ENCODE measurements at regions not wholly inside any gene's neighbourhood (a gene's known extent, or its start where the extent isn't known, plus 50 kb on each side); places are given as distances from the start of the nearest gene placed in this dataset.

- Histone ChIP-seq H3K4me1 (ENCODE audit: control insufficient read depth, insufficient read depth, low read length) (no peaks in the 10 kb centered on the region), H3K27me3 (ENCODE audit: control insufficient read depth, insufficient read depth, low read length) (no peaks in the 10 kb centered on the region), H3K4me3 (ENCODE audit: low read length) (no peak overlapping the region), H3K36me3 (ENCODE audit: control insufficient read depth, insufficient read depth, low read length) (no peaks in the 10 kb centered on the region), H3K27ac (ENCODE audit: low read length) (no peak overlapping the region), H3K9me3 (ENCODE audit: control insufficient read depth, insufficient read depth, low read length) (no peaks in the 10 kb centered on the region)
- no peak for DNase-seq (ENCODE audit: low read depth, low spot score)
- no CpG with 5 or more reads among the region's 2 CpGs for WGBS (ENCODE audit: insufficient coverage, insufficient read length)
Measured at GRCh38 chr3:59163953-59164352, 114.1 kb upstream of the CFAP20DC start.

GRCh38 chr3:59161048-59161447 is 111.2 kb upstream of the CFAP20DC start:
- no peaks in the 10 kb centered on the region for H3K4me1 ChIP-seq (ENCODE audit: control insufficient read depth, insufficient read depth, low read length)
- H3K36me3 ChIP-seq (ENCODE audit: control insufficient read depth, insufficient read depth, low read length): no peaks in the 10 kb centered on the region
- H3K4me3 ChIP-seq (ENCODE audit: low read length): no peak overlapping the region
- no peak for DNase-seq (ENCODE audit: low read depth, low spot score)
- H3K27me3 ChIP-seq (ENCODE audit: control insufficient read depth, insufficient read depth, low read length): no peaks in the 10 kb centered on the region
- no peaks in the 10 kb centered on the region for H3K9me3 ChIP-seq (ENCODE audit: control insufficient read depth, insufficient read depth, low read length)
- WGBS (ENCODE audit: insufficient coverage, insufficient read length): no CpG with 5 or more reads among the region's 7 CpGs
- H3K27ac ChIP-seq (ENCODE audit: low read length): no peak overlapping the region

DNA sequence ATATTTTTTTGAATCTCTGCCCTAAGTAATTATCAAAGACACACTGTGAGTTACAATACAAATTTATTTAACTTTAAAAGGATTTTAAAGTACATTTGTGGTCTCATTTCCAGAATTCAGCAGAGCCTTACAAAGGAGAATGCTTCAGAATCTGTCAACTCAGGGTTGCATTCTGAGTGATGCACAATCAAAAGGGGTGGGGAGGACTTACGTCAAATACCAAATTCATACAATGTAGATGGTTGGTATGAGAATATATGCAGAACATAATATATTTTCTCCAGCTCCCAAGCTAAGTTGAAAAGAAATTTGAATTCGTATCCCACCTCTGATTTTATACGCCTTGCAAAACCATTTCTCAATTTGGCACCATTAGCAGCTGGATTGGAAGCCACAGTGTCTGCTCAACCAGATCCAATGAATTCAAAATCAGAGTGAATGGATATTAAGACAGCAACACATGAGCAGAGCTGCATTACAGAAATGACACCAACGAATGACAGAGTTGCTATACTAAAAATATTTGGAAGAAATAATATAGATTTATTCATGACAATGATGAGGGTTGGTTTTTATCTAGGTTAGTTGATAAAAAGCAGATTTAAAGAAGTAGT is 110.4 kb upstream of the CFAP20DC start:
- Histone ChIP-seq H3K9me3 (ENCODE audit: control insufficient read depth, insufficient read depth, low read length) (no peaks in the 10 kb centered on the region), H3K36me3 (ENCODE audit: control insufficient read depth, insufficient read depth, low read length) (no peaks in the 10 kb centered on the region), H3K27ac (ENCODE audit: low read length) (no peak overlapping the region), H3K4me1 (ENCODE audit: control insufficient read depth, insufficient read depth, low read length) (no peaks in the 10 kb centered on the region), H3K4me3 (ENCODE audit: low read length) (no peak overlapping the region), H3K27me3 (ENCODE audit: control insufficient read depth, insufficient read depth, low read length) (no peaks in the 10 kb centered on the region)
- DNase-seq (ENCODE audit: low read depth, low spot score): no peak
- no CpG with 5 or more reads among the region's 4 CpGs for WGBS (ENCODE audit: insufficient coverage, insufficient read length)

DNA sequence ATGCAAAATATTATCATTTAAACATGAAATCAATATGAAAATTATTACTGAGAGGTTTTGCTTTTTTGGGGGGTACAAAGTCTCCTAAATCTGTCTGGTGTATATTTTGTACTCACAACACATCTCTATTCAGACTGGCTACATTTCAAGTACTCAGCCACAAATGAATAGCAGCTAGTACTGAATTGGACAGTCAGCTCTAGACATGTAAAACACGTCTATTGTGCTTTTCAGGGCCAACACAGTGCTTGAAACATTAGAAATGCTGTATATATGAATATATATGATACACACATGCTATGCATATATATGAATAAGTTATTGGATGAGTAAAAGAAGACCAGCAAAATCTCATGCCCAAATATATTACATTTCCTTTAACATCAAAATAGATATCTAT is 103.8 kb upstream of the CFAP20DC start:
- DNase-seq (ENCODE audit: low read depth, low spot score): no peak
- Histone ChIP-seq H3K27ac (ENCODE audit: low read length) (no peak overlapping the region), H3K4me1 (ENCODE audit: control insufficient read depth, insufficient read depth, low read length) (peaks cover 2% of the 10 kb centered on the region; the same call in 1 of the 2 replicates), H3K27me3 (ENCODE audit: control insufficient read depth, insufficient read depth, low read length) (no peaks in the 10 kb centered on the region), H3K4me3 (ENCODE audit: low read length) (no peak overlapping the region), H3K9me3 (ENCODE audit: control insufficient read depth, insufficient read depth, low read length) (no peaks in the 10 kb centered on the region), H3K36me3 (ENCODE audit: control insufficient read depth, insufficient read depth, low read length) (no peaks in the 10 kb centered on the region)
- no CpG with 5 or more reads among the region's 1 CpG for WGBS (ENCODE audit: insufficient coverage, insufficient read length)

- H3K4me3 ChIP-seq (ENCODE audit: low read length): no peak overlapping the region
- WGBS (ENCODE audit: insufficient coverage, insufficient read length): no CpG with 5 or more reads among the region's 2 CpGs
- peaks cover 2% of the 10 kb centered on the region; the same call in 1 of the 2 replicates for H3K4me1 ChIP-seq (ENCODE audit: control insufficient read depth, insufficient read depth, low read length)
- H3K27me3 ChIP-seq (ENCODE audit: control insufficient read depth, insufficient read depth, low read length): no peaks in the 10 kb centered on the region
- DNase-seq (ENCODE audit: low read depth, low spot score): no peak
- H3K36me3 ChIP-seq (ENCODE audit: control insufficient read depth, insufficient read depth, low read length): no peaks in the 10 kb centered on the region
- no peak overlapping the region for H3K27ac ChIP-seq (ENCODE audit: low read length)
- no peaks in the 10 kb centered on the region for H3K9me3 ChIP-seq (ENCODE audit: control insufficient read depth, insufficient read depth, low read length)
Measured at GRCh38 chr3:59152943-59153342, 103.1 kb upstream of the CFAP20DC start.

DNA sequence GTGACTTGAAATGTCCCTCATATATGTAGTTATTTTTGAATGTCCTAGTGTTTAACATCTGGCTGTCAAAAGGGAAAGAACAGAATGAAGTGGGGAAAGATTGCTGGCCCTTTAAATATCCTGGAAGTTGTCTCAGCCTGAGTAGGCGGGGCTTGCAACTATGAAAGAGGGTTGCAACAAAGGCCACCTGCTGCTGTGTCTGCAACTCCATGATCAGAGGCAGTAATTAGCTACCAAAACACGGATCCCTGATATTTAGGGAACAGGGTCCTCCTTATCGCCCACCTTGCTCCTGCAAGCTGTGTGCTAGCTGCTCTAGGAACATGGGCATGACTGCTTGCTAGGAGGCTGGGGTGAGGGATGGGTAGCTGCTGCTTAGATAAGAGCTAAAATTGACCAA is 100.2 kb upstream of the CFAP20DC start:
- Histone ChIP-seq H3K9me3 (ENCODE audit: control insufficient read depth, insufficient read depth, low read length) (no peaks in the 10 kb centered on the region), H3K36me3 (ENCODE audit: control insufficient read depth, insufficient read depth, low read length) (no peaks in the 10 kb centered on the region), H3K27me3 (ENCODE audit: control insufficient read depth, insufficient read depth, low read length) (no peaks in the 10 kb centered on the region), H3K27ac (ENCODE audit: low read length) (no peak overlapping the region), H3K4me1 (ENCODE audit: control insufficient read depth, insufficient read depth, low read length) (peaks cover 2% of the 10 kb centered on the region; the same call in 1 of the 2 replicates), H3K4me3 (ENCODE audit: low read length) (no peak overlapping the region)
- no peak for DNase-seq (ENCODE audit: low read depth, low spot score)
- no CpG with 5 or more reads among the region's 3 CpGs for WGBS (ENCODE audit: insufficient coverage, insufficient read length)

- Histone ChIP-seq H3K27me3 (ENCODE audit: control insufficient read depth, insufficient read depth, low read length) (no peaks in the 10 kb centered on the region), H3K27ac (ENCODE audit: low read length) (no peak overlapping the region), H3K9me3 (ENCODE audit: control insufficient read depth, insufficient read depth, low read length) (no peaks in the 10 kb centered on the region), H3K4me3 (ENCODE audit: low read length) (no peak overlapping the region), H3K36me3 (ENCODE audit: control insufficient read depth, insufficient read depth, low read length) (no peaks in the 10 kb centered on the region), H3K4me1 (ENCODE audit: control insufficient read depth, insufficient read depth, low read length) (peaks cover 2% of the 10 kb centered on the region; the same call in 1 of the 2 replicates)
- no peak for DNase-seq (ENCODE audit: low read depth, low spot score)
- no CpG with 5 or more reads among the region's 2 CpGs for WGBS (ENCODE audit: insufficient coverage, insufficient read length)
Measured at GRCh38 chr3:59149166-59149565, 99.3 kb upstream of the CFAP20DC start.

- no peaks in the 10 kb centered on the region for H3K9me3 ChIP-seq (ENCODE audit: control insufficient read depth, insufficient read depth, low read length)
- DNase-seq (ENCODE audit: low read depth, low spot score): no peak
- H3K4me3 ChIP-seq (ENCODE audit: low read length): no peak overlapping the region
- H3K27me3 ChIP-seq (ENCODE audit: control insufficient read depth, insufficient read depth, low read length): no peaks in the 10 kb centered on the region
- H3K27ac ChIP-seq (ENCODE audit: low read length): no peak overlapping the region
- H3K36me3 ChIP-seq (ENCODE audit: control insufficient read depth, insufficient read depth, low read length): no peaks in the 10 kb centered on the region
- H3K4me1 ChIP-seq (ENCODE audit: control insufficient read depth, insufficient read depth, low read length): no peaks in the 10 kb centered on the region
Measured at GRCh38 chr3:59143447-59143846, 93.6 kb upstream of the CFAP20DC start.

GRCh38 chr3:59142556-59142955 is 92.7 kb upstream of the CFAP20DC start:
- H3K9me3 ChIP-seq (ENCODE audit: control insufficient read depth, insufficient read depth, low read length): no peaks in the 10 kb centered on the region
- H3K27me3 ChIP-seq (ENCODE audit: control insufficient read depth, insufficient read depth, low read length): no peaks in the 10 kb centered on the region
- no peaks in the 10 kb centered on the region for H3K36me3 ChIP-seq (ENCODE audit: control insufficient read depth, insufficient read depth, low read length)
- H3K4me3 ChIP-seq (ENCODE audit: low read length): no peak overlapping the region
- H3K27ac ChIP-seq (ENCODE audit: low read length): no peak overlapping the region
- DNase-seq (ENCODE audit: low read depth, low spot score): no peak
- WGBS (ENCODE audit: insufficient coverage, insufficient read length): no CpG with 5 or more reads among the region's 6 CpGs
- H3K4me1 ChIP-seq (ENCODE audit: control insufficient read depth, insufficient read depth, low read length): no peaks in the 10 kb centered on the region

- H3K4me3 ChIP-seq (ENCODE audit: low read length): no peak overlapping the region
- no peaks in the 10 kb centered on the region for H3K36me3 ChIP-seq (ENCODE audit: control insufficient read depth, insufficient read depth, low read length)
- H3K27me3 ChIP-seq (ENCODE audit: control insufficient read depth, insufficient read depth, low read length): no peaks in the 10 kb centered on the region
- no peaks in the 10 kb centered on the region for H3K9me3 ChIP-seq (ENCODE audit: control insufficient read depth, insufficient read depth, low read length)
- no peak overlapping the region for H3K27ac ChIP-seq (ENCODE audit: low read length)
- no peak for DNase-seq (ENCODE audit: low read depth, low spot score)
- no CpG with 5 or more reads among the region's 7 CpGs for WGBS (ENCODE audit: insufficient coverage, insufficient read length)
- no peaks in the 10 kb centered on the region for H3K4me1 ChIP-seq (ENCODE audit: control insufficient read depth, insufficient read depth, low read length)
Measured at GRCh38 chr3:59138966-59139365, 89.1 kb upstream of the CFAP20DC start.

- no peaks in the 10 kb centered on the region for H3K36me3 ChIP-seq (ENCODE audit: control insufficient read depth, insufficient read depth, low read length)
- no CpG with 5 or more reads among the region's 1 CpG for WGBS (ENCODE audit: insufficient coverage, insufficient read length)
- H3K9me3 ChIP-seq (ENCODE audit: control insufficient read depth, insufficient read depth, low read length): no peaks in the 10 kb centered on the region
- H3K4me1 ChIP-seq (ENCODE audit: control insufficient read depth, insufficient read depth, low read length): no peaks in the 10 kb centered on the region
- DNase-seq (ENCODE audit: low read depth, low spot score): no peak
- H3K27ac ChIP-seq (ENCODE audit: low read length): no peak overlapping the region
- H3K27me3 ChIP-seq (ENCODE audit: control insufficient read depth, insufficient read depth, low read length): no peaks in the 10 kb centered on the region
- H3K4me3 ChIP-seq (ENCODE audit: low read length): no peak overlapping the region
Measured at GRCh38 chr3:59137415-59137814, 87.6 kb upstream of the CFAP20DC start.

Data from iPS DF 6.9 (cell line).